NB4 (cell line): ENCODE measurements at regions not wholly inside any gene's neighbourhood (a gene's known extent, or its start where the extent isn't known, plus 50 kb on each side); places are given as distances from the start of the nearest gene placed in this dataset.

Source experiments
- DNase-seq: peaks from one replicate; pipeline ENCODE4 v3.0.0; 2010; ENCODE audit warnings: low read depth
- H3K4me3 ChIP-seq: one replicate; pipeline ENCODE4 v1.5.1; 2011; ENCODE audit warnings: mild to moderate bottlenecking, low read depth, low read length, moderate library complexity
- MYC ChIP-seq: IDR thresholded peaks from 2 replicates; pipeline ENCODE4 v1.6.1; 2011; ENCODE audit warnings: low read depth, low read length
- POLR2A ChIP-seq: IDR thresholded peaks from 2 replicates; pipeline ENCODE4 v1.6.1; 2011; ENCODE audit warnings: mild to moderate bottlenecking; ENCODE audit not compliant: insufficient read length; ENCODE audit errors: extremely low read depth
- TF ChIP-seq, protein P1 (sequence below): IDR thresholded peaks from one replicate; pipeline ENCODE4 v1.5.1; 2012; ENCODE audit warnings: low read depth, low read length
- TF ChIP-seq, protein P2 (sequence below): IDR thresholded peaks from 2 replicates; pipeline ENCODE4 v1.6.1; 2011; ENCODE audit warnings: low read depth, low read length

DNA sequence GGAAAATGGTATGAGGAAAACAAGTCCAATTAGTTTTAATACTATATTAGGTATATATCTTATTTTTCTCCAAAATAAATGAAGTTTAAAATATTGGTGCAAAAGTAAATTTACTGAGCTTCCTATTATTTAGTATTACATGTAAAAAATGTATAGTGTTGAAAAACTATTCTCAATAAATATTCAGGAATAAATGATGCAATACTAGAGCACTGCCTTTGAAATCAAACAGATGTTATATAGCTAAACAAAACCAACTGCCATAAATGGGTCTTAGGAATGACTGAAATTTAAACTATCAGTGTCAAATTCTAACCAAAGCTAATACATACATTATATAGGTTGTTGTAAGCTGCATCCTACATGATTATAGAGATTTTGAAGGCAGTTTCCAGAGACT is 1434.0 kb upstream of the LRRTM3 start:
- TF ChIP-seq MYC: no peak
- TF ChIP-seq, protein P1, sequence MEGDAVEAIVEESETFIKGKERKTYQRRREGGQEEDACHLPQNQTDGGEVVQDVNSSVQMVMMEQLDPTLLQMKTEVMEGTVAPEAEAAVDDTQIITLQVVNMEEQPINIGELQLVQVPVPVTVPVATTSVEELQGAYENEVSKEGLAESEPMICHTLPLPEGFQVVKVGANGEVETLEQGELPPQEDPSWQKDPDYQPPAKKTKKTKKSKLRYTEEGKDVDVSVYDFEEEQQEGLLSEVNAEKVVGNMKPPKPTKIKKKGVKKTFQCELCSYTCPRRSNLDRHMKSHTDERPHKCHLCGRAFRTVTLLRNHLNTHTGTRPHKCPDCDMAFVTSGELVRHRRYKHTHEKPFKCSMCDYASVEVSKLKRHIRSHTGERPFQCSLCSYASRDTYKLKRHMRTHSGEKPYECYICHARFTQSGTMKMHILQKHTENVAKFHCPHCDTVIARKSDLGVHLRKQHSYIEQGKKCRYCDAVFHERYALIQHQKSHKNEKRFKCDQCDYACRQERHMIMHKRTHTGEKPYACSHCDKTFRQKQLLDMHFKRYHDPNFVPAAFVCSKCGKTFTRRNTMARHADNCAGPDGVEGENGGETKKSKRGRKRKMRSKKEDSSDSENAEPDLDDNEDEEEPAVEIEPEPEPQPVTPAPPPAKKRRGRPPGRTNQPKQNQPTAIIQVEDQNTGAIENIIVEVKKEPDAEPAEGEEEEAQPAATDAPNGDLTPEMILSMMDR: no peak
- no peak for TF ChIP-seq POLR2A
- TF ChIP-seq, protein P2, sequence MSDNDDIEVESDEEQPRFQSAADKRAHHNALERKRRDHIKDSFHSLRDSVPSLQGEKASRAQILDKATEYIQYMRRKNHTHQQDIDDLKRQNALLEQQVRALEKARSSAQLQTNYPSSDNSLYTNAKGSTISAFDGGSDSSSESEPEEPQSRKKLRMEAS: no peak
- no peak for DNase-seq
- no peak overlapping the region for H3K4me3 ChIP-seq

DNA sequence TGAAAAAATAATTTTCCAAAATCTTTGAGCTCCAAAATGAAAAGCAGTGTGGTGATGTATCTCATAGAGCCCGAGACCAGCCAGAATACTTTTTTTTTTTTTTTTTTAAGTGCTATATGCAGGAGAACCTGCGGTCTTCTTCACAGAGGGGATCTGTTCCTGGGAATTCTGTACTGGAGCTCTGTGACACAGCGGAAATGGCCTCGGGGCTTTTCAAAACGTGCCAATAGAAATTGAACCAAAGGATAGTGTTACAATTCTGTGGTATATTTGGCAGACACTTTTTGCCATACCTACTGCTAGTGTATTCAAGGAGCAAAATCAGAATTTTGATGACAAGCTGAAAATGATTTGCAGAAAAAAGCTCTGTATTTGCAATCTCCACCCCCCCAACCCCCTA is 1429.3 kb upstream of the LRRTM3 start:
- TF ChIP-seq MYC (no peak), POLR2A (no peak)
- TF ChIP-seq, protein P1: no peak
- TF ChIP-seq, protein P2: no peak

DNA sequence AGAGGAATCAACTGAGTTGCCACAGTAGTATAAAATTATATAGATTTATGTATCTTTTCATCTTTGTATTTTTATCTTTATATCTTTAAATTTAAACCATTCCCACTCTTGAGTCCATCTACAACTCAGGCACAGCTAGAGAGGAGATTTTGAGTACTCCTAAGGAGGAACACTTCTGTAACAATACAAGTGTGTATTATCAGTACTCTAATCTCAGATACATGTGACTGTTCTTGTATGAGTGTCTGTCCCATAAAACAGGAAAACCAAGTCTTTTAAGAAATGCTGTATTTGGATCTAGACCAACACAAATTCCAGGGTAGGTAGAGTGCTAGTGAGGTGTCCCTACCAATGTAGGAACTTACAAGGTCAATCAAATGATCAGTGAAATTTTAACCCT is 1428.0 kb upstream of the LRRTM3 start:
- DNase-seq: no peak
- TF ChIP-seq, protein P2: no peak
- no peak for TF ChIP-seq POLR2A
- TF ChIP-seq, protein P1: no peak
- no peak for TF ChIP-seq MYC
- no peak overlapping the region for H3K4me3 ChIP-seq

More for the DNA sequence above, 1429.3 kb upstream of the LRRTM3 start:
- no peak for DNase-seq
- no peak overlapping the region for H3K4me3 ChIP-seq

DNA sequence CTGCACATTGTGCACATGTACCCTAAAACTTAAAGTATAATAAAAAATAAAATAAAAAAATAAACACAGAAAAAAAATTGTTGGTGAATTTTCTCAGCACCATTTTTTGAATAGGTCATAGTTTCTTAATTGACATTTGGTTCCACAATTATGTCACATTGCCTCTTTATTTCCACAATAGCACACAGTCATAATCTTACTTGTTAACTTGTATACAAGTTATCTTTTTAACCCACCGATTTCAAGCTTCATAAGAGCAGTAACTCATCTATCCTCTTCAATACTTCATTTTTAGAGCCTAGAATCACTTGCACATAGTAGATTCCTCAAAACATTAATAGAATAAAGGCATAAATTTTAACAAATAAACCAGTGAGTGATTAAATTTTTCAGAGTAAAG is 1425.1 kb upstream of the LRRTM3 start:
- TF ChIP-seq POLR2A (no peak), MYC (no peak)
- TF ChIP-seq, protein P2: no peak
- TF ChIP-seq, protein P1: no peak
- DNase-seq: no peak
- H3K4me3 ChIP-seq: no peak overlapping the region

DNA sequence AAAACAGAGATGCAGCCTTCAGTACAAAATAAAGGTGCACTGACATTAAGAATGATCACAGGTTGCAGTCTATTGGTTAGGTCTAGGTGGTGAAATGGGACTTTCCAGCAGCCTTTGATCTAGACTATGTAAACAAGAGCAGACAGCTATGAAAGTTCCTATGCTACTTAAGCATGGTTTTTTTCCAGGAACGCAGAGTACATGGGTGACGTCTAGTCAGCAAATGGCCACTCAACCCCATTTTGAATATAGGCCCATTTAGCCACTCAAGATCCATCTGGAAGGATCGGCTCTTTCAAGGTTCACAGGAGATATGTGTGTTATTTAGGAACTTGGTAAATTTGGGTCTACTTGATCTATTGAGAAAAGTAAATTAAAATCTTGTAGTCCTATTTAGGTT is 1424.6 kb upstream of the LRRTM3 start:
- H3K4me3 ChIP-seq: no peak overlapping the region
- no peak for DNase-seq
- TF ChIP-seq MYC (no peak), POLR2A (no peak)
- TF ChIP-seq, protein P1: no peak
- TF ChIP-seq, protein P2: no peak

DNA sequence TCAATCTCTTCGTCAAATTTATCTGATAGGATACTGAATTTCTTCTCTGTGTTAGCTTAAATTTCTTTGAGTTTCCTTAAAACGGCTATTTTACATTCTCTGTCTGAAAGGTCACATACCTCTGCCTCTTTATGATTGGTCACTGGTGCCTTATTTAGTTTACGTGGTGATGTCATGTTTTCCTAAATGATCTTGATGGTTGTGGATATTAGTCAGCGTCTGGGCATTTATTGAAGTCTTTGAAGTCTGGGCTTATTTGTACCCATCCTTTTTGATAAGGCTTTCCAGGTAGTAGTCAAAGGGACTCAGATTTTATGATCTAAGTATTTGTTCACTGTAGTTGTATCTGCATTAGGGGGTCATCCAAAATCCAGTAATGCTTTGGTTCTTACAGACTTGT is 1407.5 kb upstream of the LRRTM3 start:
- no peak for DNase-seq
- H3K4me3 ChIP-seq: no peak overlapping the region
- TF ChIP-seq MYC (no peak), POLR2A (no peak)
- TF ChIP-seq, protein P1: no peak
- TF ChIP-seq, protein P2: no peak
